Iris pigment epithelial cell (primary cell): ENCODE measurements at regions not wholly inside any gene's neighbourhood (a gene's known extent, or its start where the extent isn't known, plus 50 kb on each side); places are given as distances from the start of the nearest gene placed in this dataset.

Experiments
- DNase-seq: peaks from one replicate; pipeline ENCODE4 v3.0.0-alpha.2; 2011; ENCODE audit warnings: low read depth

DNA sequence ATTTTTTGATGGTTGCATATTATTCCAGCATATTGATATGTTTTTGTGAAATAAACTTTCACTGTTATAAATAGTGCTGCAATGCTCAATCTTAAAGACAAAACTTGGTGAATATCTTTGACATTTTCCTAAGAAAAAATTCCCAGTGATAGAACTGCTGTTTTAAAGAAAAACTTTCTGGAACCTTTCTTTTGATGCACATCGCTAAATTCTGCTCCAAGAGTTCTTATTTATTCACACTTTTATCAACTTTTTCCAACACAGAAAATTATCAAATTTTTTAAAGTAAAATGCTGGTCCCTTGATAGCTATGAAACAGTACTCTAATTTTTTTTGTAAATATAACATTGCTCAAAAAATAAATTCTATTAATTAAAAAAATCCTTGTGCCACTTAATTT, 196.6 kb downstream of the HS3ST3A1 start:
- no peak for DNase-seq

DNA sequence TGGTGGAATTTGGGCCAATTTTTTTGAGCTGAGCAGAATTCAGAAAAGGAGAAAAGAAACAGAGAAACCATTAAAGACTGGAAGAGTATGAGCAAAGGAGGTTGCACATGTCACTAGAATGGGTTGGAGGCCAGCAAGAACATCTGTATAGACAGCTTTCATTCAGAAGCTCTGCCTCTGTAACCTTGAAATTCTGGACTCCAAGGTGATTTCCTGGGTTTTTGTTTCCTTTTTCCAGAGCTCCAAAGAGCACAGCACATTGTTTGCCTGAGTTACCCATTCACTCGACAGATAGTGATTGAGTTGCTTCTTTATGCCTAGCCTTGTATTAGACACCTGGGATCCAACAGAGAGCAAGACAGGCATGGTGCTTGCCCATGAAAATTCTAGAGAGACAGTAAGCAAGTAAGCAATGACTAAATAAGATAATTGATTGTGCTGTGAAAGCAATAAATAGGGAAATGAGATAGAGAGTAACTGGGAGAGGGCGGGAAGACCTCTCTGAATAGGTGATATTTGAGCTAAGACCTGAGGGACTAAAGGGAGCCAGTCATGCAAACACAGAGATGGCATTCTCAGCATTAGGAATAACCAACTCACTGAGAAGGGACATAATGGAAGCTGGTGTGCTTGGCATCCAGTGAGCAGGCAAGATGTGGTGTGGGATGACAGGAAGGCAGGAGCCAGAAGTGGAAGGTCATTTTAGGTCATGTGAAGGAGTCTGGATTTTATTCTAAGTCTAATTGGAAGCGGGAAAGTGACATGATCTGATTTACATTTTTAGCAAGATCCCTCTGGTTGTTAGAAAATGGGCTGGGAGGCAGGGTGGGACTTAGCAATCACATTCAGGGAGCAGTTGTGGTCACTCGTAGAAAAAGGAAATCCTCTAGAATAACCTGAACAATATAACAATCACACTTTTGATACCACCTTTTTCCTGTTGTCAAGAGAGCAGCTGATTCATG, 197.5 kb downstream of the HS3ST3A1 start:
- no peak for DNase-seq

DNA sequence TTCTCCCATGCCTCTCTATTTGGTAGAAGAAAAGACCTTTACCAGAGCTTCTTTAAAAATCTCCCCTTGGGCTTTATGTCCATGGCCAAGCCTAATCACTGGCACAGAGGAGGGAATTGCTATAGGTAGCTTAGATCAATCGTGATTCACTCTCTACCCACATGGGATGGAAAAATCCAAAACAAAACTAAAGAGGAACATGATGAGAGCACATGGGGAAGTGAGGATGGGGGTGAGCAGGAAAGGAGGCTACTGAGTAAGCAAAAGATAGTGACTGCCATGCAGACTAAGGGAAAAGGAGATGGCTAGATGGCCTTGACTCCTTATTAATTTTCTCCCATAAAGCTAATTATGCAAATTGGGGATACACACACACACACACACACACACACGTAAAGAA, 201.2 kb downstream of the HS3ST3A1 start:
- DNase-seq = no peak

DNA sequence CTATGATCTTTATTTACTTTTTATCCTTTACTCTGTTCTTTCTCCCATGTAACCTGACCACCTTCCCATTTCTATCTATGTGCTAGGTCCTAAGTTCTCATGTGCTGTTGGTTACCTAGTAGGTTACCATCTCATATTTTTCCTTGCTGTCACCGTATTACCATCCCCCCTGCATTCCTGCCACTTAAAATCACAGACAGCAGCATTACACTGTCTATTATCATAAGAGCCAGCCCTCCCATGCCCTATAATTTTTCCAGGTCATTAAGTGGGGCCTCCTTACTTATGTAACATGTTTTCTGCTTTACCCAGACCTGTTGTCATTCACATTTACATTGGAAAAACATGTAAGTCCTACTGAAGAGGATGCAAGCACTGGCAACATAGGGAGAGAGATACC, 202.9 kb downstream of the HS3ST3A1 start:
- DNase-seq = no peak

DNA sequence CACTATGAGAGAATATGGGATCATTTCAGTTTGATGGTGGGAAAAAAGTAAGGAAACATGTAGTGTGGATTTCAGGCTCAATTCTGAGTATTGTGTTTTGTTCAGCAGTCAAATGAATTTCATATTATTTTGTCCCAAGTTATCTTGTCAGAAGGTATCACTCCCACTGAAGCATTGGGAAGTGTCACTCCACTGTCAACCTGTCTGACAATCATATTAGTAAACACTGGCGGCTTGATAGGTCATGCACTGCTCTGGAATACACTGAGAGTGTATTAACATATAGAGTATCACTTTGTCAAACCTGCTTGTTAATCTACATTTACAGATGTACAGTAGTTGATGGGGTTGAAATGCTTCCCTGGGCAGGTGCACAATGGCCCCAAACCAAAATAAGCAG, 203.6 kb downstream of the HS3ST3A1 start:
- DNase-seq = no peak

DNA sequence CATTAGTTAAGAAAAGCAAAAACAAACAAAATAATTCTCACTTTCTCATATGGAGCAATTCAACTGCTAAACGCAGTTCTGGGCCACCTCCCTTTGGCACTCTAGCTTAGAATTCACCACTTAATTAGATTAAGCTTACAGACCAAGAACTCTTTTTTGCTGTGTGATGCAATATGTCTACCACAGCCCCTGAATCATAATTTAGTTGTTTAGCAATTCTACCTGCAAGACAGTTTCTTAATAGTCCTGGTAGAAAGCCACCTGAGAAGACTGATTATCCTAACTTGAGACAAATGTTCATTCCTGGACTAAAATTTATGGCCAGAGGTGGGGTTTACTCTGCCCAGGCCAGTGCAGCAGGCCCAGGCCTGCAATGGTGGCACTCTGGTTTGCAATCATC, 205.9 kb downstream of the HS3ST3A1 start:
- peak; percentile 62 for DNase-seq

DNA sequence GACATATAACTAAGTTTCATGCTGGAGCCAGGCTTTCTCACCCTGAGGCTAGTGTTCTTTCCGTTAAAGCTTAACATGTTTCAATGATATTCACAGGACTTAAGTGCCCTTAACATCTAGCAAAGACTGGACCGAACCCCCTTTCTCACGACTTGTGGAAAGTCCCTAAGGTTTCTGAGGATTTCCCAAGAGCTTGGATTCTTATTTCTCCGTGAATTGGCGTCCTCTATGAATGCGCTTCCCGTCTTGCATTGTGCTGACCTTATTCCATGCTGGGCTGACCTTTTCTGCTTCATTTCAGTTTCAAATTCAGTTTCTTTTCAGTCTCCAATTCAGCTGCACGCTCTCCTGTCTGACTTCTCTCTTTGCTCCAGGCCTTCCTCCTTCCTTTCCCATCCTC, 206.4 kb downstream of the HS3ST3A1 start:
- peak; percentile 58 for DNase-seq

DNA sequence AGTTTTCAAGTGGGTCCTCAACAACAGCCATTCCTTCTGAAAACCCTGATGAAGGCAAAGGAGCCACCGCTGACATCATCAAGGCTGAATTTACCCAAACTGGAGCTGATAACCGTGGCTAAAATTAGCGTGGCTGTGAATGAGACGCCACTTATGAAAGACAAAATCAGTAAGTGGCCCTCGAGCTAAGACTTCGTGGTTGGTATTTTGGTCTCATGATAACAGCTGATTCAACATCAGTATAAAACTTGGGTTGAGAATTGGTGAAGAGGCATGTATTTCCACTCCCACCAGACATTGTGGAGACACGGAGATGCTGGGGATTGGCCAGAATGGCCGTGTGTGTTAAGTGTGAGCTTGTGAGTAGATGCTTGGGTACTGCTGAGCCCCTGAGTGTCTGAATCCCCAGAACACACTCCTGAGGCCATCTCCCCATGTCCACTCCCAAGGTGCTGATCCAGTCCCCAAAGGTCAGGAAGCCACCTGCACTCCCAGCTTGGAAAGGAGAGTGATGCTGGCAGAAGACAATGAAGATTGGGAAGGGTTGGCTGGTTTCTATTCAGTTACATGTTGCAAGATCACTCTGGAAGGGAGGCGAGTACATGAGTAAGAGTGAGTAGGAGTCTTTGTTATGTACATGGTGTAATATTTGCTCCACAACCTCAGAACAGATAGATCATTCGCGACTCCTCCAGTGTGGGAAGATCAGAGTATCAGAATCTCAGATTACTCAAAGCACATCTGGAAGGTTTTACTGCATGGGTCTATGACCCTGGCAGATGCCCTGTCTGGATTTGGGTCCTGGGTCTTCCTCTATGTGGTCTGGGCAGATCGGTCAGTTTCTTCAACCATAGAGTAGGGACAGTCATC, 207.7 kb downstream of the HS3ST3A1 start:
- peak; percentile 96 for DNase-seq

DNA sequence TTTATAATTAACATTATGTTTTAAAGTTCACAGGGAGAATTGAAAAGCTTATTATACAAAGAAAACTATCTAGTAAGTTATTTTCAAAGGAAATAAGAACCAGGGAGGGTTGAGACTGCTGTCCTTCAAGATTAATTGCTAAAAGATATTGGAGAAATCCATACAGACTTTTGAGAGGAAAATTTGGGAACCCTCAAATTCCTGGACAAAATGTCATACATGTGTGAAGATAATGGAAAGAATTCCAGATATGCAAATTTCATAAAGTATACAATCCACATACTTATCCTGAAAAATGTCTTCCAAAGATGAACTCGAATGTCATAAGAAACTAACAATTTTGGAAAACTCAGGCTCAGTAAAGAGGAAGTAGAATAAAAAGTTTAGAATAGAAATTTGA, 213.8 kb downstream of the HS3ST3A1 start:
- DNase-seq = no peak

DNA sequence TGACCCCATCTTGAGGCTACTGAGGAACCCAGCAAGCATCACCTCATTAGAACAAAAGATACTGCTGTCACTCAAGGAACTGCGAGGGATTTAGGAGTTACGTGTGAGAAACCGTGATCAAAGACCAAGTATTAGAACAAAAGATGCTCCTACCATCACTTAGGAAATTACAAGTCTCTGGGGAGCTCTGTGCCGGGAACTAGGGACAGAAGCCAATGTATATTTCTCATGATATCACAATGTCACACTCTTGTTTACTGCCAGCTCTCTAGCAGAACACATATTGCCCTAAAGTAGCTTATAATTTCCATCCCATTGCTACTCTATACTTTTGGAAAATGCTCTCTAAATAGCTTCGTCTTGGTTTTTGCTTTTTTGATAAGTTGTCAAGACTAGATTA, 214.5 kb downstream of the HS3ST3A1 start:
- DNase-seq = no peak

DNA sequence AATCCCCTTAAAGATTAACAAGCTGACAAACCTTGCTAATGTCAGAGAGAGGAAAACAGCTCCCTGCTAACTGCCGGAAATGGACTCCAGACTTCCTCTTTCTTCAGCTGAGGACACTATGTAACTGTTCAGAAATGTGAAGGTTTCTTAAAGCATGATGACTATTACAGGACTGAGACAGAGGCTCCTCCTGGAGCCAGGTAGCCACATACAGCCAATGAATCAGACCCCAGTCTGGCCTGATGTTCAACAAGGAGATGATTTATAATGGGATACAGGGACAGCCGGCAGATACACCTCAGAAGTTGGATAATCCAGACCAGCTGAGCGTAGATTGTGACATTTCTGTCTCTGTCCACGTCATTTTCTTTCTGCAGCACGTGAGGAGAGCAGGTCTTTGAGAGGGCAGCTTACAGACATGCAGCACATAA, 216.2 kb downstream of the HS3ST3A1 start:
- peak; percentile 71 for DNase-seq

DNA sequence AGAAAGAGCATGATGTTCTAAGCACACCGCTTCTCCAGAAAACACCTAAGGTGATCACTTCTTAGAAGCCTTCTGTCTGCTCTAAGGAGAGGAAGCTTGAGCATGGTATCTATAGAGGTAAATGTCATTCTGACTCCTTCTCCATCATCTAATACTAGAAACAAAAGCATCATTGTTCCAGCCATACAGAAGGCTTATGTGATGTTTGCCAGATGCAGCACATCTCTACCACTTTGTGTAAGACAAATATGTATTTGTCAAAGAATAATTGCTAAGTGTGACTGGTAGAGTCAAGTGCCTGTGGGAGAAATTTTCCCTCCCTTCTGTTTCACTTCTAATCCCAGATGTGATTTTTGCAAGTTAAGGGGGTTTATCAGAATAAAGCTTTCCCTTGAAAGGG, 217.1 kb downstream of the HS3ST3A1 start:
- DNase-seq = no peak

DNA sequence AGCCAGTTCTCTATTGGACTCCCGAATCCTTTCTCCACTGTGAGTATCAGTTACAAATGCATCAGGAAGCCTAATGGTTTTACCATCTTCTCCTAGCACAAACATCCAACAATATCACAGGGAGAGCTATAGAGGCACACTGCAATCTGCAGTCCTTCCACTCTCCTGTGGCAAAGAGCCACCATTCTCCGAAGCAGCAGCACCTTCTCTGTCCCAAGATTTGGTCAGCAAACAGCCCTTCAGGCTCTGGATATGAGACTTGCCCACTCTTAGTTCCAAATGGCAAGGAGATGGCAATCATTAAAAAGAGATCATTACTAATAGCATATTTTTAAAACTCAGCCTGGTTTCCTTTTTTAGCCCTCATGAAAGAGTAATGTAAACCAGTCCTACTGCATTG, 223.4 kb downstream of the HS3ST3A1 start:
- DNase-seq = no peak

DNA sequence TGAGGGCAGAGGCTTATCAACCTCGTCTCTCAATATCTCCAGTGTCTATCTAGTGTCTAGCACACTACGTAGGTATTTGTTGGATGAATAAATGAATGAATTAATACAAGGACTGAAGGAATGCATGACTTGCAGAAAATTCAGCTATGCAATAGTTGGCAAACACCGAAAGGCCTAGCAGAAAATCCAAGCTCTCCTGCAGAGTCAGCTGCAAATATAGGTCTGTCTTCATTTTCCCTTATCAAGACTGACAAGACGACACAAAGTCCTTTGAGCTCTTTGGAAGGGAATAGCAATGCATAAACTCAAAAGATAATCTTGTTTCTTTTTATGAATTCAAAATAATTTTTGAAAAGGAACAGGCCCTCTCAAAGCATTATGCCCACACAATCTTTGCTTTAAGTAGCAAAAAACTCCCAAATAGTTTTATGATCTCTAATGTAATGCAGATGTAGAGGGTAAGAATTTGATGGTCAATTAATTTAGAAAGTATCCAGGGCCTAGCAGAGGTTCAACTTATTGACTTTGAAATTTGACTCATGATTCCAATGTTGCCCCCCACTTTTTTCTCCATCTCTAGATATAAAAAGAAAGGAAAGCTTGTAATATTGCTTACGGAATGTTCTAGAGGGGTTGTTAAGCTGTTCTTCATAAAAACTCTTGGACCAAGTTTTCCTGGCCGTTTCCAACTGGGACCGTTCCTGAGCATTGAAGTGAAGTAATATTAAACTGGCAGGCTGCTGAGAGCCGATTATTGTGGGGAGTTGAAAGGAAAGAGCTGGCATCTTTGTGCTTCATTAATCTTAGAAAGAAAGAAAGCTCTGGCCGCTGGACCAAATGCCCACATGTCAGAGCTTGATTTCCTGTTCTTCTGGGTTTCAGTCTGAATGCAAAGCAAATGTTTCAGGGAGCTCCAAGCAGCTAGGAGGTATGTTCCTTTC, 227.3 kb downstream of the HS3ST3A1 start:
- DNase-seq = peak; percentile 67

DNA sequence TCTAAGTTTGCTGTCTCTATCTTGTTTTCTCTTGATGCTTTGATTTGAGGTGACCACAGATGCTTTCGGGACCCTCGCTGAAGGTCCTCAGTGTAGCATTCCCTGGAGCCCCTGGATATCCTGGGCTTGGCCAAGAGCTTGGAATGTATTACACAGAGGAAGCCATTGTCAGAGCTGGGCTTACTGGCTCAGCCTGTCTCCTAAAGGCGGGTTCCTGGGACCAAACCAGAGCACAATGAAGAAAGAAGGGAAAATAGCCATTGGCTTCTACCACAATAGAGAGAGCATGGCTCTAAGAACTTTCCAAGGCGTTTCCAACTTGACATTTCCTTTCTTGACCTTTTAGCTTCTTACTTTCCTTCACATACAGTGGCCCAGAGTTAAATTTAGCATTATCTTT, 229.3 kb downstream of the HS3ST3A1 start:
- no peak for DNase-seq

DNA sequence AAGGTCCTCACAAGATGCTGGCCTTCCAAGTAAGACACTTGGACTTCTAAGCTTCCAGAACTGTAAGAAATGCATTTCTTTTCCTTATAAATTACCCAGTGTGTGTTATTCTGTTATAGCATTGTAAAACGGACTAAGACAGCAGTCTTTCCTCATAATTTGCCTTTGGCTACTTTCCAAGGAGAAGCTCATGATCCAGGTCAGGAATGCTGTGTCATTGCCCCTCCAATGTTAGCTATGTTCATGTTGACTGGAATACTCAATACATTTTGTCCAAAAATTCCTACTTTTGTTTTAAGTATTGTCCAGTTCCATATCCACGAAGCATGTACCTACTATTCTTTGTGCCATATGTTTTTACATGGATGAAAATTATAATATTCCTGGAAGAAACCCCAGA, 234.6 kb downstream of the HS3ST3A1 start:
- peak; percentile 20 for DNase-seq

DNA sequence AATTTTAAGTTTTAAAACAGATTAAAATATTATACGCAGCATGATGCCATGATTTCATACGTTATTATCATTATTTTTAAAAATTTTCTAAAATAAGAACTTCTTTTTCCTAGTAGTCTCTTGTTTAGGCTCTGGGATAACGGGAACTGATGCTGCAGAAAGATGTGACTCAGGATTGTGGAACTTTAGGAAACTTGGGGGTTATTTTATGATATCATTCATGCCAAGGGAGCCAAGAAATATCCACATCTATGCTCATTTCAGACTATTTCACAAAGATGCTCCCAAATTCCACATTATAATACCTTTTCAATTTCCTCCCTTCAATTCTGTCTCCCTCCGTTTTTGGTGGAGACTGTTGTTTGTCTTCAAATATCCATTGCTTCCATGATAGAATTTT, 236.4 kb downstream of the HS3ST3A1 start:
- peak; percentile 20 for DNase-seq

DNA sequence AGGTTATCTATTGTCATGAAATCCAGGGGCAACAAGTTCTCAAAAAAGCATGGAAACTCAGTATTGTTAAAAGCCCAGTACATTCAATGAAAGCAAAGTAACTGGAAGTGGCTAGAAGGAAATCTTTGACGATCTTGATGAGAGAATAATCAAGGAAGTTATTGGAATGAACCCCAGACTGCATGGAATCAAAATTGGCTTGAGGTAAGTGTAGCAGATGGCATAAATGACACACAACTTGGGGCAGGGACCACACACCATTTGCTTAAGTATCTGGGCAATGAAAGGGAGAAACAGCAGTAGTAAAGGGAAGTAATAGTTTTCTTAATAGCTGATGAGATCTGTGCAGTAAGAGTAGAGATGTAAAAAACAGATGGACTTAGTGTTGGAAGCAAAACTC, 238.0 kb downstream of the HS3ST3A1 start:
- DNase-seq = no peak

DNA sequence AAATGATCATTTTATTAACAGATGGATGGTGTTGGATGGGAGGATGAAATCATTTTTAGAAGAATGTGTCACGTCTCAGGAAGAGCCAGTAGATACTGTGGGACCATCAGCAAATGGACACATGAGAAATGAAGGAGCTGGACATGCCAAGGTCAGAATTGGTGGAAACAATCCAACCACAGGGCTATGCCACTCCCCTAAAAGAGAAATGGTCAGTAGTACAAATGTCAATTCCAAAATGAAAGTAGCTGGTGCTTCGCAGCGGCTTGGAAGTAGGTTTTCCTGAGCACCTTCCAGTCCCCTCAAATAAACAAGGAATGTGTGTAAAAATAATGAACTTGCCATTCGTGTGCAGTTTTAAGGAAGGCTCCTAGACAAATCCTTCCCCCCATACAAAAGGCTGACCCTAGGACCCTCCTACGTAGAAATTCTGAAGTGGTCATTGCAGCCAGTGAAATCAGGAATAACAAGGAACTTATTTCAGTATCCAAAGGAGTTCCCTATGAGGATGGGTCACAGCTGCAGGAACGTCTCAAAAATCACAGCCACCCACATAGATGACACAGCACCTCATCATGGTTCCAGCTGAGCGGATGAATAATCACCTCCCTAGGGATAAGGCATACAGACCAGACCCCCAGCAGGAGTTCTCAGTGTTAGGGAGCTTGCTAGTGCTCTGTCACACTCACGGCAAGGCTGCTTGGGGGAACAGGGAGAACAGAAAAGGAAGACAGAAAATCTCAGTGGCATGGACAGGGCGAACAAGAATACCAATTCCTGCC, 239.2 kb downstream of the HS3ST3A1 start:
- peak; percentile 36 for DNase-seq

DNA sequence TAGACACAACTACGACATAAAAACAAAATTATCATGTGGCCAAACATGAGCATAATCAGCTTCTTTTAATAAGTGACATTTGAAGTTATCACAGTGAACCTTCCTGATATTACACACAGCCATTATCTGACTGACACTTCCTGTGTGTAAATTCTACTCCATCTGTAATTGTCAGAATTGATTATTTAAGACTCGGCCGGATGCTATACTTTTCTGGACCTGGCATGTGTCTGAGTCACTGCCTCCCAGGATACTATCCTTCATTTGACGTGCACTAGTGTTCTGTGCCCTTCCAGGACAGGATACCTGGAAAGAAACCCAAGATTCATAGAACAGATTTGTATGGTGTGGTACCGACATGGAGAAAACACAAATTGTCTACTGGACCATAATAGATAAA, 242.0 kb downstream of the HS3ST3A1 start:
- DNase-seq = no peak

DNA sequence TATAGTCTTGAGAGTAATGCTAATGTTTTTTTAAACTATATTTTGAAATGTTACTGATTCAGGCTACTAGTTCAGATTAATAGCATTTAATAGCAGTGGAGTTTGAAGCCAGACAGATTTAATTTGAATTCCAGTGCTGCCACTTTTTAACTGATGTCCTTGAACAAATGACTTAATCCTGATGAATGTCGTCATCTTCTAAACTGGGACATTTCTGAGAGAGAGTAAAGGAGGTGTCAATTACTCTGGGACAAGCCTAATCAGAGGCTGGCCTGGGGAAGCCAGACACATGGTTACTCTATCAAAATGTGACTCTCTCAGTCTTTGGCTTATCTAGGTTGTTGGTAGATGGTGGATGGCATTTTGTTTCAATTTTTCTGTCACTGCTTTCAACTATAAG, 246.7 kb downstream of the HS3ST3A1 start:
- DNase-seq = no peak
